ENCODE measurements at regions not wholly inside any gene's neighbourhood (a gene's known extent, or its start where the extent isn't known, plus 50 kb on each side); places are given as distances from the start of the nearest gene placed in this dataset.
"Not testable (repeated sequence)": the region's sequence is repeated elsewhere in the genome, so short reads cannot be mapped to it uniquely, and the experiment has no call there.

GRCh38 chr5:158034586-158034985 lies 175.6 kb upstream of the CLINT1 start:
- not testable (repeated sequence) for TF ChIP-seq POLR2A, CTCF (IDR thresholded peaks at IDR 0.05)
